ENCODE measurements at regions not wholly inside any gene's neighbourhood (a gene's known extent, or its start where the extent isn't known, plus 50 kb on each side); places are given as distances from the start of the nearest gene placed in this dataset.

DNA sequence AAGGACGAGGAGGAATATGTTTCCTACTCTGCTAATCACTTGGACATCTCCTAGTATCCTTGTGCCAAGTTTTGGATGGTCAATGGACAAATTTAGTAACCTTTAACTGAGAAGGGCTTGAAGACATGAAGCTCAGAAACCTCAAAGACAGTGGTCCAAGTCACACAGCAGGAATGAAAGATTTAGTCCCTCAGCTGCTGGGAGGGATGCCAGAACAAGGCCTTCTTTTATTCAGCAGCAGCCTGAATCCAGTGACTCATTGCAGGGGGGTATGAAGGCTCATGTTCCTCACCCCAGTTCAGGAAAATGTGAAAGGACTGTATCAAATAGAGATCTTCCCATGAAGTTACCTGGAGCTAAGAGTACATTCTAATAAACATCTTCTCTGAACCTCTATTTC, 214.9 kb upstream of the UGT8 start:
- TF ChIP-seq, protein P1, sequence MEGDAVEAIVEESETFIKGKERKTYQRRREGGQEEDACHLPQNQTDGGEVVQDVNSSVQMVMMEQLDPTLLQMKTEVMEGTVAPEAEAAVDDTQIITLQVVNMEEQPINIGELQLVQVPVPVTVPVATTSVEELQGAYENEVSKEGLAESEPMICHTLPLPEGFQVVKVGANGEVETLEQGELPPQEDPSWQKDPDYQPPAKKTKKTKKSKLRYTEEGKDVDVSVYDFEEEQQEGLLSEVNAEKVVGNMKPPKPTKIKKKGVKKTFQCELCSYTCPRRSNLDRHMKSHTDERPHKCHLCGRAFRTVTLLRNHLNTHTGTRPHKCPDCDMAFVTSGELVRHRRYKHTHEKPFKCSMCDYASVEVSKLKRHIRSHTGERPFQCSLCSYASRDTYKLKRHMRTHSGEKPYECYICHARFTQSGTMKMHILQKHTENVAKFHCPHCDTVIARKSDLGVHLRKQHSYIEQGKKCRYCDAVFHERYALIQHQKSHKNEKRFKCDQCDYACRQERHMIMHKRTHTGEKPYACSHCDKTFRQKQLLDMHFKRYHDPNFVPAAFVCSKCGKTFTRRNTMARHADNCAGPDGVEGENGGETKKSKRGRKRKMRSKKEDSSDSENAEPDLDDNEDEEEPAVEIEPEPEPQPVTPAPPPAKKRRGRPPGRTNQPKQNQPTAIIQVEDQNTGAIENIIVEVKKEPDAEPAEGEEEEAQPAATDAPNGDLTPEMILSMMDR (conservative IDR thresholded peaks at IDR 0.05; ENCODE audit: low read length) = no peak
- no peak for TF ChIP-seq EZH2phosphoT487 (IDR thresholded peaks at IDR 0.05; ENCODE audit: borderline replicate concordance, low read depth, low read length)

Measured in OCI-LY7 (cell line).